VCaP (cell line): ENCODE measurements at regions not wholly inside any gene's neighbourhood (a gene's known extent, or its start where the extent isn't known, plus 50 kb on each side); places are given as distances from the start of the nearest gene placed in this dataset.
"Not testable (repeated sequence)": the region's sequence is repeated elsewhere in the genome, so short reads cannot be mapped to it uniquely, and the experiment has no call there.

Experiments
- H3K27ac ChIP-seq: fragments of 450-650 bp; 2 replicates; pipeline ENCODE4 v1.5.1; 2017
- CTCF ChIP-seq: fragments of 450-650 bp; conservative IDR thresholded peaks from 2 replicates; pipeline ENCODE4 v1.5.1; 2017; ENCODE audit warnings: mild to moderate bottlenecking, moderate library complexity

GRCh38 chr16:87209808-87210512, 107.2 kb downstream of the C16orf95 start:
- no peak for TF ChIP-seq CTCF
- no peak overlapping the region for H3K27ac ChIP-seq

GRCh38 chr16:87210894-87211293, 106.3 kb downstream of the C16orf95 start:
- H3K27ac ChIP-seq = no peak overlapping the region
- TF ChIP-seq CTCF = no peak

- H3K27ac ChIP-seq = no peak overlapping the region
- TF ChIP-seq CTCF = no peak
Observed at GRCh38 chr16:87212026-87212425, 105.2 kb downstream of the C16orf95 start.

- TF ChIP-seq CTCF = no peak
- H3K27ac ChIP-seq = no peak overlapping the region
Observed at GRCh38 chr16:87213536-87213935, 103.7 kb downstream of the C16orf95 start.

- no peak for TF ChIP-seq CTCF
- H3K27ac ChIP-seq = no peak overlapping the region
Observed at GRCh38 chr16:87216148-87216840, 100.9 kb downstream of the C16orf95 start.

GRCh38 chr16:87216841-87217275, 100.3 kb downstream of the C16orf95 start:
- H3K27ac ChIP-seq = no peak overlapping the region

GRCh38 chr16:87217802-87218201, 99.4 kb downstream of the C16orf95 start:
- H3K27ac ChIP-seq = not testable (repeated sequence)

More at GRCh38 chr16:87216841-87217275, 100.3 kb downstream of the C16orf95 start:
- TF ChIP-seq CTCF = no peak
